ENCODE measurements at regions not wholly inside any gene's neighbourhood (a gene's known extent, or its start where the extent isn't known, plus 50 kb on each side); places are given as distances from the start of the nearest gene placed in this dataset.
"Not testable (repeated sequence)": the region's sequence is repeated elsewhere in the genome, so short reads cannot be mapped to it uniquely, and the experiment has no call there.

DNA sequence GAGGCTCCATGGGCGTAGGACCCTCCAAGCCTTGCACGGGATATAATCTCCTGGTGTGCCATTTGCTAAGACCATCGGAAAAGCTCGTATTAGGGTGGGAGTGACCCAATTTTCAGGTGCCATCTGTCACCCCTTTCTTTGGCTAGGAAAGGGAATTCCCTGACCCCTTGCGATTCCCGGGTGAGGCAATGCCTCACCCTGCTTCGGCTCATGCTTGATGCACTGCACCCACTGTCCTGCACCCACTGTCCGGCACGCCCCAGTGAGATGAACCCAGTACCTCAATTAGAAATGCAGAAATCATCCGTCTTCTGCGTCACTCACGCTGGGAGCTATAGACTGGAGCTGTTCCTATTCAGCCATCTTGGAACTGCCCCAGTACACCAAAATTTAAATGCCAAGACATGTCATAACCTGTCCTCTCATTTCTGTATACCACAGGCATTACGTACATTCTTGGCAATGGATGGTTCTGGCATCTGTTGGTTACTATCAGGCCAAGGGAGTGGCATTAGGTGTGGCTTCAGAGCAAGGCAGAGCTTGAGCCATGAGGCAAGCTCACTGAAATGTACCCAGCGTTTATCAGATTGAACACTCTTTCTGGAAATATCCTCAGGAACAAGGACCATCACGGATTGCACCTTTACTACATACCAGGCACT lies 95.4 kb upstream of the GALNT18 start:
- DNase-seq (ENCODE audit: low read depth in 2 of 2), result no peak

DNA sequence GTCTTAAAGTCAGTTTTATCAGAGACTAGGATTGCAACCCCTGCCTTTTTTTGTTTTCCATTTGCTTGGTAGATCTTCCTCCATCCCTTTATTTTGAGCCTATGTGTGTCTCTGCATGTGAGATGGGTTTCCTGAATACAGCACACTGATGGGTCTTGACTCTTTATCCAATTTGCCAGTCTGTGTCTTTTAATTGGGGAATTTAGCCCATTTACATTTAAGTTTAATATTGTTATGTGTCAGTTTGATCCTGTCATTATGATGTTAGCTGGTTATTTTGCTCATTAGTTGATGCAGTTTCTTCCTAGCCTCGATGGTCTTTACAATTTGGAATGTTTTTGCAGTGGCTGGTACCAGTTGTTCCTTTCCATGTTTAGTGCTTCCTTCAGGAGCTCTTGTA lies 93.3 kb upstream of the GALNT18 start:
- DNase-seq (ENCODE audit: low read depth in 2 of 2), result not testable (repeated sequence)

DNA sequence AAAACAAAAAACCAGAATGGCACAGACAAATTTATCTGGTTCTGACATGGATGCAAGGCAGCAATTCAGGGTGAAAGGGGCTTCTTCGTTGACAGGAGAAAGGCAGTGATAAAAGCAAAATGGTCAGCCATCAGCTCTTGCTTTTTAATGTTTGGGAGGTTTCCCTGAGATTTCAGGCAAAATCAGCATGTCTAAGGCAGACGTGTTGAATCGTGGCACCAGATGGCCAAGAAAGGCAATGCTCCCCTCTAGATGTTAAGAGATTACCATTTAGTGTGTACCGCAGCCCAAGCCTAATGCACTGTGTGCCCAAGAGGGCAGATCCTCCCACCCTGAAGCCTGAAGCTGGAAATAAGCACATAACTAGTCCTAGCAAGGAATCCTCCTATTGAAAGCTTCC lies 88.8 kb upstream of the GALNT18 start:
- no peak for DNase-seq (ENCODE audit: low read depth in 2 of 2)

GRCh38 chr11:11709447-11710239 lies 87.8 kb upstream of the GALNT18 start:
- DNase-seq (ENCODE audit: low read depth in 2 of 2), result no peak

DNA sequence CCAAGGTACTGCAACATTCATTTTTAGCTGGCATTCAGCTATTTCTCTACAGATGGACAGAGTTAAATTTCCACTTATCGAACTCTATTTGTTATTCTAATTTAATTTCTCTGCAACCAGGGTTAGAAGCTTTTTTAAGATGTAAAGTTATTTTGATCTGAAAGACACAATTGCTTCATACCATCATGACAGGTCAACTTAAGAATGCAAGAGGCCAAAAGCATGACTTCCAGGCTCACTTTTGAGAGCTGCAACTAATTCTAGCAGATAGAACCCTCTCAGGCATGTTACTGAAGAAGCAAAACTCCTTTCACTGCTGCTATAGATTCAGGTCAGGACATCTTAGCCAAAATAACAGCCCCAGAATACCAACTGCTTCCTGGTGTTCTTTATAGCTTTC lies 86.5 kb upstream of the GALNT18 start:
- no peak for DNase-seq (ENCODE audit: low read depth in 2 of 2)

DNA sequence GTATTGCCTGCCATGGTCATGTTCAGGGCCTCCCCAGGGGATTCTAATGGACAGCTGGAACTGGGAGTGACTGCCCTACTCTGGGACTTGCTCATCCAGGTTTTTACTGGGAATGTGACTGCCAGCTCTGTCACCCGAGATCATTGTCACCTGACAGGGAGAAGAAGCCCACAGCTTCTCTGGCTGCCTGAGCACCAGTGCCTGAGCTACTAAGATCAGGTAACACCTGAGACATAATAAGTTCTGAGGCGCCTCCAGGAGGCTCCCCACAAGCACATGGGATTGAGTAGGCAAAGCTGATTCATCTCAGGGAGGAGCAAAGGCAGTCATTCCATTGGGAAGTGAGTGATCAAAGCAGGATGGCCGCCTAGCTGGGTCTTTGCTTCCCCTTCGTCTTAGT lies 84.2 kb upstream of the GALNT18 start:
- DNase-seq (ENCODE audit: low read depth in 2 of 2), result no peak

DNA sequence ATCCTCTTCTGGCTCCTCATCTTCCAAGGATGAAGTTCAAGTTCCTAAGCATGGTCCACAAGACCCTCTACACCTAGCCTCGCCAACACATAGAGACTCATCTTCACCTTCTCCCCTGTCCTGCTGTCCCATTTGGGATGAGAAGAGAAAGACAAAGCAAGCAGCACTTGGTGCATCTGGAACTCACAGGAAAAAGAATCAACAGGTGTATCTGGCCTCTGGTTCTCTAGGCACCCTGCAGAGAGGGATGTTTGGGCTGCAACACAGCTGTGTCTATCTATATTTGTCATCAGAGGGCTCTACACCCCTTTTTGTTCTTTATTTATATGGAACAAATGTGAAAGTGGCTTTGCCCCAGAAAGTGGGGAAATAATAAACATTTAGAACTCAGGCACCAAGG lies 82.1 kb upstream of the GALNT18 start:
- no peak for DNase-seq (ENCODE audit: low read depth in 2 of 2)

- DNase-seq (ENCODE audit: low read depth in 2 of 2), result no peak
Measured at GRCh38 chr11:11701070-11701469, 79.3 kb upstream of the GALNT18 start.

- DNase-seq (ENCODE audit: low read depth in 2 of 2), result no peak
Measured at GRCh38 chr11:11697796-11698195, 76.0 kb upstream of the GALNT18 start.

DNA sequence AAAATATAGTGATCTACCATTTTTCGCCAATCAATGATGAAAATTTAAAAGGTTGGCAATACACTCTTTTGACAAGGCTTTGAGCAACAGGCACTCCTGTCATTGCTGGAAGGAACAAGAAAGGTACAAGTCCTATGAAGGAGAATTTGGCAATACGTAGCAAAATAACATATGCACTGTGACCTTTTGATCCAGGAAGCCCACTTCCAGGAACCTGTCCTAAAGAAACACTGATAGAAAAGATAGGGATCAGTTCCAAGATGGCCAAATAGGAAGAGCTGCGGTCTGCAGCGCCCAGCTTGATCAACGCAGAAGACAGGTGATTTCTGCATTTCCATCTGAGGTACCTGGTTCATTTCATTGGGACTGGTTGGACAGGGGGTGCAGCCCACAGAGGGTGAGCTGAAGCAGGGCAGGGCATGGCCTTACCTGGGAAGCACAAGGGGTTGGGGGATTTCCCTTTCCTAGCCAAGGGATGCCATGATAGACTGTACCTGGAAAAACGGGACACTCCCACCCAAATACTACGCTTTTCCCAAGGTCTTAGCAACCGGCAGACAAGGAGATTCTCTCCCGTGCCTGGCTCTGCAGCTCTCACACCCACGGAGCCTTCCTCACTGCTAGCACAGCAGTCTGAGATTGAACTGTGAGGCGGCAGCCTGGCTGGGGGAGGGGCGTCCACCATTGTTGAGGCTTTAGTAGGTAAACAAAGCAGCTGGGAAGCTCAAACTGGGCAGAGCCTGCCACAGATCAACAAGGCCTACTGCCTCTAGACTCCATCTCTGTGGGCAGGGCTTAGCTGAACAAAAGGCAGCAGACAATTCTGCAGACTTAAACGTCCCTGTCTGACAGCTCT lies 69.7 kb upstream of the GALNT18 start:
- DNase-seq (ENCODE audit: low read depth in 2 of 2), result no peak

GRCh38 chr11:11681536-11681935 lies 59.7 kb upstream of the GALNT18 start:
- no peak for DNase-seq (ENCODE audit: low read depth in 2 of 2)

GRCh38 chr11:11677672-11678356 lies 56.0 kb upstream of the GALNT18 start:
- DNase-seq (ENCODE audit: low read depth in 2 of 2), result no peak

- DNase-seq (ENCODE audit: low read depth in 2 of 2), result no peak
Measured at GRCh38 chr11:11675671-11676181, 53.9 kb upstream of the GALNT18 start.

DNA sequence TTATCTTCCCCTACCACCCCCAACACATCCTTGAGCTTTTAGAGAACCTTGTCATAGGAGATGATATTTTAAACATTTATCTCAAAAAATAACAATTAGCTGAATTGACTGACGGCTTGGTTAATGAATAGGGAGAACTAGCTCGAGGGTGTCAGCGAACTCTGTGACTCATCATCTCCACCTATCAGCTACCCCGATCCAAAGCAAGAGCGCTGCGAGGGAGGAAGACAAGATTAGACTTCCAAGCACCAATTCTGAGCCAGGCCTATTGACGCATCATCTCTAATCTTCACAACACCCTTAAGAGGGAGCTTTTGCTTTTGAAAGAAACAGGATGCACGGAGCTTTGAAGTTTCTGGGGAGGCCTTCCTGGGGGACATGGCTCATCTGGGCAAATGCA lies 51.0 kb upstream of the GALNT18 start:
- DNase-seq (ENCODE audit: low read depth in 2 of 2), result no peak

- no peak for DNase-seq (ENCODE audit: low read depth in 2 of 2)
Measured at GRCh38 chr11:11672101-11672500, 50.3 kb upstream of the GALNT18 start.

Data from stimulated activated CD8-positive, alpha-beta memory T cell treated with anti-CD3 and anti-CD28 coated beads, Interleukin-15, amount 100 ng/mL, for 4 hours (primary cell).